VCaP (cell line): ENCODE measurements at regions not wholly inside any gene's neighbourhood (a gene's known extent, or its start where the extent isn't known, plus 50 kb on each side); places are given as distances from the start of the nearest gene placed in this dataset.

Source experiments
- H3K27ac ChIP-seq: fragments of 450-650 bp; 2 replicates; pipeline ENCODE4 v1.5.1; 2017
- TF ChIP-seq, protein P1 (sequence below): fragments of 450-650 bp; conservative IDR thresholded peaks from 2 replicates; pipeline ENCODE4 v1.5.1; 2017; ENCODE audit warnings: mild to moderate bottlenecking, moderate library complexity

DNA sequence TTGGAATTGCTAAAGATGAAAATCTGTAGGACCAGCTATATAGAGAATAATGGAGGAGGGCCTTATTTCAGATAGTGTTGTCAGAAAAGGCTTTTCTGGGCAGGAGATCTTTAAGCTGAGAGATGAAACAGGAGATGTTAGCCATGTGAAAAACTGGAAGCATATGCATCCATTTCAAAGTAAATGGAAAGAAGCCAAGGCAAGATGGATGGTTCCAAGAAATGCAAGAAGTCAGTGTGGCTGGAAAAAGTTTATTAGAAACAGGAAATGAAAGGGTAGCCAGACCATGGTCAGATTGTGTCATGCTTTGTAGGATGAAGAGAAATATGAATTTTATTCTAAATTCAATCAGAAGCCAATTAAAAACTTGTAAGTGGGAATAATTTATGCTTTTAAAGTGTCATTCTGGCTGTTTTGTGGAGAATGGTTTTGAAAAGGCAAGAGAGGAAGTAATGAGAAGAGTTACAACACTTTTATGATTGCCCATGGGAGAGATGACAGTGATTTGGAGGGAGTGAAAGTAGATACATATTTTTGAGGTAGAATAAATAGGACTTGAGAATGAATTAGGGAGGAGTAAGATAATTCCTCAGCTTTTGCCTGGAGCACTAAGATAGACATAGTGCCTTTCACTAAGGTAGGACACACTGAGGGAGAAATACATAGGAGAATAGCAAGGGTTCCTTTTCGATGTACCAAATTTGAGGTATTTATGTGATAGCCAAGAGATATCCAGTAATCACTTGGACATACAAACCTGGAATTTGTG, 620.1 kb downstream of the HTR1B start:
- TF ChIP-seq, protein P1, sequence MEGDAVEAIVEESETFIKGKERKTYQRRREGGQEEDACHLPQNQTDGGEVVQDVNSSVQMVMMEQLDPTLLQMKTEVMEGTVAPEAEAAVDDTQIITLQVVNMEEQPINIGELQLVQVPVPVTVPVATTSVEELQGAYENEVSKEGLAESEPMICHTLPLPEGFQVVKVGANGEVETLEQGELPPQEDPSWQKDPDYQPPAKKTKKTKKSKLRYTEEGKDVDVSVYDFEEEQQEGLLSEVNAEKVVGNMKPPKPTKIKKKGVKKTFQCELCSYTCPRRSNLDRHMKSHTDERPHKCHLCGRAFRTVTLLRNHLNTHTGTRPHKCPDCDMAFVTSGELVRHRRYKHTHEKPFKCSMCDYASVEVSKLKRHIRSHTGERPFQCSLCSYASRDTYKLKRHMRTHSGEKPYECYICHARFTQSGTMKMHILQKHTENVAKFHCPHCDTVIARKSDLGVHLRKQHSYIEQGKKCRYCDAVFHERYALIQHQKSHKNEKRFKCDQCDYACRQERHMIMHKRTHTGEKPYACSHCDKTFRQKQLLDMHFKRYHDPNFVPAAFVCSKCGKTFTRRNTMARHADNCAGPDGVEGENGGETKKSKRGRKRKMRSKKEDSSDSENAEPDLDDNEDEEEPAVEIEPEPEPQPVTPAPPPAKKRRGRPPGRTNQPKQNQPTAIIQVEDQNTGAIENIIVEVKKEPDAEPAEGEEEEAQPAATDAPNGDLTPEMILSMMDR, result no peak

DNA sequence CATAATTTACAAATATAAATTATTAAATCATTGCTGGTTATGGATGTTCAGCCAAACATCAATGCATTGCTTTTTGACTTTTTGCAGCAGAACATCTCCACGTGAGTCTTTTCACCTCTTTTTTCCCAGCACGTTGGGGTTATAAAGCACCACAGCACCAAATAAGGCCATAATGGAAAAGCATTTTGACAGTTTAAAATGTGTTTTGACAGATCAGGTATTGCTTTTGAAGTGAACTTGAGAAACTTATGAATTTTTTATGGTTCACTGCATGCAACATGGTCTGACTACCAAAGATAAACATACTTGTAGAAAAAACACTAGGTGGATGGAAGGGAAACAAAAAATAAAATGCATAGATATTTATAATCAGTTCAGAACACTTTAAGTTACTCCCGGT, 622.4 kb downstream of the HTR1B start:
- H3K27ac ChIP-seq, result no peak overlapping the region
- TF ChIP-seq, protein P1, result no peak

More for the DNA sequence above, 620.1 kb downstream of the HTR1B start:
- no peak overlapping the region for H3K27ac ChIP-seq

- TF ChIP-seq, protein P1, result no peak
- H3K27ac ChIP-seq, result no peak overlapping the region
These were observed 623.1 kb downstream of the HTR1B start for GRCh38 chr6:76840041-76840745.

DNA sequence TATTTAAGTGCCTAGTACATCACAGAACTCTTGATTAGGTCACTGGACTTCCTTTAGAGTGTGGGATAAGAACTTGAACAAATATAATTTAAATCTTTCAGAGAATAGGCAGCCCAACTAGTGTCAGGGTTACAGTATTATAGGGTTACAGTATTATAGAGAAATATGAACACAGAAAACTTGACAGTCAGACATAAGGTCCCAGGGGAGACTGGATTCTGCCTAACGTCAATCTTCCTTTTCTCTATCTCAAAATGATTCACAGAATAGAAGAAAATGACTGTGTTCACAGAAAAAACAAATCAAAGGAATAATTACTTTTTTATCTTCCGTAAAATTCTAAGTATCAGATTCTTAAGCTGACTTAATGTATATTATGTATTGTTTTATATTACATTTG, 623.8 kb downstream of the HTR1B start:
- no peak overlapping the region for H3K27ac ChIP-seq
- TF ChIP-seq, protein P1, result no peak

DNA sequence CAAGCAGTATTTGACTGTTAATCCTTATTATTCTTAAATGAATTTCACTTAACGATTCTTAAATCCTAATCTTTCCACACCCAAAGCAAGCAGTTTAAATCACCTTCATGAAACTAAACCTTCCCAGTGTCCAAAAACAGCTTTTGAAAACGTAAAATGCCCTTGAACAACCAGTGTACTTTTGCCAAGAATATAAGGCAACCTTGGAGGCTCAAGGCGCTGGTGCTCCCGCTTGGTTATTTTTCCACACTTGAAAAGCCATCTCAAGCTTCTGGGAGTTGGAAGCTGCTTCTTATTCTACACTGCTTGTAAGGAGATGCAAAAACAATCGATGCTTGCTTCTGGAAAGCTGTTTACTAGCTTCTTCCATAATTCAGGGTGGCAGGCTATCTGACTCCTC, 625.7 kb downstream of the HTR1B start:
- TF ChIP-seq, protein P1, result no peak
- H3K27ac ChIP-seq, result no peak overlapping the region

DNA sequence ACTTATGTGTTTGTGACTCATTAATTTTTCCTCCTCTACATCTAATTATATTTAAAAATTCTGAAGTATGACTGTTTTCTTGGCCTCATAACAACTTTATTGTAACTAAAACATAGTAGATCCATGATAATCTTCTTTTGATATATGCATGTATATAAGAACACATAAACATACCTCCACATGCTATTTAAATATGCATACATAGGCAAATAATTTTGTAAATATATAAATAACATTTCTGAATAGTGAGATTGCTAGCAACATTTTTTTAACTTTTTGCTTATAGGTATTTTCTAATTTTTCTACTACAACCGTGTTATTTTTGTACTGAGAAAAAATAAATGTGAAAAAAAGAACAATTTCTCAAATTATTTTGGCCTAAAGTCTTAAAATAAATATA, 627.6 kb downstream of the HTR1B start:
- TF ChIP-seq, protein P1, result no peak
- H3K27ac ChIP-seq, result no peak overlapping the region

DNA sequence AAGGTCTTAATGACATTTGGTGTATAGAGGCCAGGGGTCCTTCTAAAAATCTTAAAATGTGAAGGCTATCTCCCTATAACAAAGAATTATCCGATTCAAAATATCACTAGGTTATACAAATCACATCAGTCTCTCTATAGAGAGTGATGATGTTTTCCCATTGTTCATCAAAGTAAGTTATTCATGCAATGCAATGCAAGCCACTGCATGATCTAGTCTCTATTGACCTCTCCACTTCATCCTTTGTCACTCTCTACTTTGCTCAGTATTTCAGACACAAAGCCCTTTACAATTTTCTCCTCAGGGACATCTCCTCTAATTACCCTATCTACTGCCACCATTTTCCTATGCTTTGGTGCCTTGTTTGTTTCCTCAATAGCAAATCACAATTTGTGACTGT, 628.0 kb downstream of the HTR1B start:
- TF ChIP-seq, protein P1, result no peak
- no peak overlapping the region for H3K27ac ChIP-seq
